Left lobe of liver (tissue), 2 donors: ENCODE measurements at regions not wholly inside any gene's neighbourhood (a gene's known extent, or its start where the extent isn't known, plus 50 kb on each side); places are given as distances from the start of the nearest gene placed in this dataset.

Experiments used
- ATAC-seq: fragments of 200-7000 bp; cut with Tn5 transposase; one replicate; pipeline ENCODE4 v1.9.1; 2020; ENCODE audit warnings: mild to moderate bottlenecking, moderate library complexity
- DNase-seq: peaks from one replicate; pipeline ENCODE4 v3.0.0-alpha.2; 2020; ENCODE audit warnings: low spot score
- donor health status: DM: no; HTN: no; CAD: no; lungs with moderate emphysema.
- donor health status: DM: no; HTN: yes; CAD: no.

DNA sequence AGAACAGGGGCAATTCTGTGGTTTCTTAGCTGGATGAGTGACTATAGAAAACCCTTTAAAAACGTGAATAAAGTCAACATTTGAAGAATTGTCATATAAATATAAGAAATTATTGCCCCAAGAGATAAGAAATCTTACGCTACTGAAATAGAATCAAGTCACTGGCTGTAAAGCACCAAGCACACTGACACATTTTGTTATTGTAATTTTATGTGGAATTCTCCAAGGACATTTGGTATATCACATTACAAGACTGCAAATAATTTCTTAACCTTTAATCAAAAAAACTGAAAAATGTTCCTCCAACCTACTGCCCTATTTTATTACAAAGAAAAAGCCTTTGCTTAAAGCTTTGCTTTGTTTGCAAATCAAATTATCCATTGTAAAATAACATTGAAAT lies 383.3 kb downstream of the IPMK start:
- DNase-seq (no peak), ATAC-seq (no peak)

DNA sequence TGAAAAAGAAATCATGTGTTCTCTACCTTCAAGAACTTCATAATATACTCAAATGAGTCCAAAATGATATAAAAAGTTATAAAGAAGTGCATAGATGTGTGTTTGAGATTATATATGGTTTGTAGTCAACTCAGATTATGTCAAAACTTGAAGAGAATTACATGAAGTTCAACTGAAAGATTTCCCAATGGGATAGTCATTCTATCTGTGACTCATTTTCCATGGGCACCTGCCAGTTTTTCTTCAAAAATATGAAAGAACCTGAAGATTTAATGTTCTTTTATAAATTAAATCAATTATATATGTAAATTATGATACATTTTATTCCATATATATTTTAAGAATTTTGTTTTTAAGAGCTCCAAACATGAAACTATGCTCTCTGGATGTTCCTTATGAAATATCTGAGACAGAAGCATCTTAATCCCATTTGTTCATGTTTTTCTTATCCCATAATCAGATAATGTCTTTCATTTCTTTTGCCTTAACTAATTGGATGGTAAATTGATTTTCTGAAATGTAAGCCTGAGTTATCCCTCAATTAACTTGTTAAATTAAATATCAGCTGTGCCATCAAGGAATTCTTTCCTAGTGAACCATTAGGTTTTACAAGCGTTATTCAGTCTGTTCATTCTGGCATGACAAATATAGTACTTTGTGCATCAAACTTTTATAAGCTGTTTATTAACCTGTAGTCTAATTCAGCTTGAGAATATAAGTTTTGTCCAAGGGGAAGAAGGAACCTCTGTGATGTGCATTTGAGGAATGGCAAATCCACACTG lies 387.1 kb downstream of the IPMK start:
- no peak for ATAC-seq
- DNase-seq: no peak

DNA sequence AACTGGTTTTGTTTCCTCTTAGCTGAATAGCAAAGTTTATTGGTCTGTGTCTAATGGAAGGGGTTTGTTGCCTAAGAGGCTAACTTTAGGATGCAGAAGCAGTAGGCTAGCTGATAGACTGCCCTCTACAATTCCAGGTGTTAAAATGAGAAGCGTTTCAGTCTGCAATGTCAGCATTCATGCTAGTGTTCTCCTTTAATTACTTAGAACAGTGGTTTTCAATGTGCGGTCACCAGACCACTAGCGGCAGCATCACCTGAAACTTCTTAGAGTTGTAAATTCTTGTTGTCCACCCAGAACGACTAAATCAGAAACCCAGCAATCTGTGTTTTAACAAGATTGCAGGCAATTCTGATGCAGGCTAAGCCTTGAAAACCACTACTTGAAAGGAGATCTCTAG lies 392.9 kb downstream of the IPMK start:
- DNase-seq (no peak), ATAC-seq (no peak)

DNA sequence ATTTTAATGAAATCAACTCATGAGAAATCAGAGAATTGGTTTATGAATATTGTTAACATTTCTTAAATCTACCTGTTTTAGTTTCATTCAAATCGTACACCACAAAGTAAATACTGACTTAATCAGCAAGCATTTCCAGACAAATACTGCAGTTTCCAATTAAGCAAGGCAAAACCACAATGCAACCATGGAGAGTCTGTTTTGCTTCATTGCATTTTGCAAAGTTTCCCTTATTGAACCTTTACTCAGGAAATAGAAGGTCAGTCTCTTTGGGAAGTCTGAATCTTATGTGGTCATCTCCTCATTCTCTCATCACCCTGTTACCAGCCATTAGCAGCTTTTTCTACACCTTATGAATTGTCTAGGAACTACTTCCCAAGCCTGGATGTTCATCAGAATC lies 400.5 kb downstream of the IPMK start:
- no peak for ATAC-seq

DNA sequence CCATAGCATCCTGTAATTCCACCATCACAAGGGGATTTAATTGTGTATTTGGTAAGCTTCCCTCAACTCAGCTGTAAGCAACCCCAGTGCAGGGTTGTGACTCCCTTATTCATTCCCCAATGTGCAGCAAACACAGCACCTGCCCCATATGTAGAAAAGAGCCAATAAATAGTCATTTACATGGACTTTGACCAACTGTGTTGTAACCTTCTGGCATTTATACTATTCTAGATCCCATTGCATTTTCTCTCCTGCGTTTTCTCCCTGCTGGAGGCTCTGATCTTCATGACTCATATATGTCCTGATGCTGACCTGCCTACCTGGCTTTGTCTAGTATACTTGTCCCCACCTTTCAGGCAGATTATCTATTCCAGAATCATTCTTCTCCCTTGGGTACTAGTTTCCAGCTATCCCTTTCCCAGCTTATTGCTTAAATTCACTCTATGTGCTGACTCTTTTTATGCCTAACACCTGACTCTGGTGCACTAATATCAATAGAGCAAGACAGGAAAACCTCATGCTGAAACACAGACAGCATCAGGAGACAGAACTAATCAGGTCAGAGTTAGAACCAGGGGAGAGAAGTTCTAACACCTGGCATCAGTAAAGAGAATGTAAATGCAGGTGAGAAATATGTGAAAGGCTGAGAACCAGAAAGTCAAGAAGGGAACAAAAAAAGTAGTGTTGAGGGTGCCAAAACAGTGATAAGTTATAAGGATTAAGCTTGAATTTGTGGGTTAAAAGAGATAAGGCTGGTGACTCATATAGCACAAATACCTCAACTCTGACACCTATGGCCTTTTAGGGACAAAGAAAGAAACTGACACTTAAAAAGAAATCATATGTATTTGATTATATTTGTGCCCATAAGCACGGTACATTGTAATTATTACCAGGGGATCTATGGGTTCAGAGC lies 402.7 kb downstream of the IPMK start:
- DNase-seq (peak; percentile 46), ATAC-seq (peak; percentile 98)

More for the DNA sequence above, 400.5 kb downstream of the IPMK start:
- no peak for DNase-seq

DNA sequence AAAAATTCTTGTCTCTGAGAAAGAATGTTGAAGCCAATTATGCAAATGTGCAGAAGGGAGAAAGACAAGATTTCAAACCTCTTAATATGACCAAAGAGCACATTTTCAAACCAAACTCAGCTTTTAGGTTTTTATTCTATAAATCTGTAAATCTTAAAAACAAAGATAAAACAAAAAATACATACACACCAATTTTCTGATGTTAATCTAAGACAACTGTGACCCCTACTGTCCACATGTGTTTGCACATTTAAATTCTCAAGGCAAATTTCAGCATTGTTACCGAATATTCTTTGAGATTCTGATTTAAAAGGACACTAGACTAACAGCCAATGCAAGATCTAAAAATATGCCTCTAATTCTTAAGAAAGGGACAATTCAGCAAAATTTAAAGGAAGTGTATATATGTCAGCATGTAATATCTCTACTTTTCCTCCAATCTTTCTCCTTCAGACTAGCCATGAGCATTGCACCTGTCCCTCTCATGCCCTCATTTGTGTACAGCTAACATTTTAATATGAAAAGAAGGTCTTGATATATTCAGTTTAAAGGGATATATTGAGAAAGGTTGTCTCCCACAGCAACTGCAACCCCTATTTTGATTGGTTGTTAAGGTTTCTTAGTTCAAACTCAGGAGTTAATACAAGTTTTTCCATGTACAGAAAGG lies 417.9 kb downstream of the IPMK start:
- DNase-seq (no peak), ATAC-seq (peak; percentile 78)

DNA sequence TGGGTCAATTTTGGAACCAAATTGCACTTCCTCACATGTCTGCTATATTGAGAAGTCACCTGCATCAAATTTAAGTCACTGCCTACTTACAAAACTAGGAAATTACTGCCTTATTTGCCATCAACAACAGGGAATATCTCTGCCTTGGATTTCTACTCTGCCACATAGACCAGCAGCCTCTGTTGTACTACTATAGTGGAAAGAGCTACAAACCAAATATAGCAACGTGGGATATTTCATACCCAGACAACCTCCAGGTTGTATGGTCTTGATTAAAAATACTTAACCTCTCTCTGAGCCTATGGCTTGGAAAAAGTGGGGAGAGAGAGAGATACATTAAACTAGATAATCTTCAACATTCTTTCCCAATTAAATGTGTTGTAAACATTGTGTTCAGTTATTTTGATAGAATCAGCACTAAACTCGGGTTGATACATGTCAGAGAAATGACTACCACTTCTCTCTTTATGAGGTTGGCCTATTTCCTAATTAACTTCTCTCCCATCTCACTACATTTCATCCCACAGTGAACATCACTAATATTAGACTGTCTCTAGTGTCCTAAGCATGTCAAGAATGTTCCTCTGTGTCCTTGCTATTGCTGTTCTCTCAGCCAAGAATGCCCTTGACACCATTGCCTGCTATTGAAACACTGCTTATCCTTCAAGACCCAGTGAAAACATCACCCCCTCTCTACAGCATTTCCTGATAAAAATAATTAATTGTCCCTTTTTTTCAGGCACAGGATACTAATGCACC lies 421.2 kb downstream of the IPMK start:
- DNase-seq: no peak
- ATAC-seq: no peak

DNA sequence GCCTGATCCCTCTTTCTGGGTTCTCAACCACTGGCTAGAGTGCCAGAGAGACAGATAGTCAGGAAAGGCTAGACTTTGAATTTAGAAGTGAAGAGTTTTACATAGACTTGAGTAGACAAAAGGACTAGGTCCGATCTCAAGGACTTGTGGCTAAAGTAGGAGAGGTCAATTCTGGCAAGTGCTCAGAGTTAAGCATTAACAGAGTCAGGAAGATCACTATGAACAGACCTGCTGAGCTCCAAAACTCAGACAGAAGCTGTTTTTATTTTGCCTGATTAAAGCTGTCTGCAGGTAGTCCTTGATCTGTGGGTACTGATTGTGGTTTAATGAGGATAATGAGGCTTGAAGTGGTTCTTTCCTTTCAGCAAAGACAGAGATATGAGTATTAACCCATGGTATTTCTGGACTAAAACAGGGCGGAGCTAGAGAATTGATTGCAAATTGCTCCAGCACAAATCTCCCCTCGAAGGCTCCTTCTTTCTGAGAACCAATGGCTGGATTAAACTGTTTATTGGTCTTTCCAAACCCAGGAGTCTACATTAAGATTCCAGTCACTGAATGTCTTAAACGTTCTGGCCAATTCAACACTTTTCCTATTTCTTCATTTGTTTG lies 423.2 kb downstream of the IPMK start:
- DNase-seq: no peak
- peak; percentile 99 for ATAC-seq

DNA sequence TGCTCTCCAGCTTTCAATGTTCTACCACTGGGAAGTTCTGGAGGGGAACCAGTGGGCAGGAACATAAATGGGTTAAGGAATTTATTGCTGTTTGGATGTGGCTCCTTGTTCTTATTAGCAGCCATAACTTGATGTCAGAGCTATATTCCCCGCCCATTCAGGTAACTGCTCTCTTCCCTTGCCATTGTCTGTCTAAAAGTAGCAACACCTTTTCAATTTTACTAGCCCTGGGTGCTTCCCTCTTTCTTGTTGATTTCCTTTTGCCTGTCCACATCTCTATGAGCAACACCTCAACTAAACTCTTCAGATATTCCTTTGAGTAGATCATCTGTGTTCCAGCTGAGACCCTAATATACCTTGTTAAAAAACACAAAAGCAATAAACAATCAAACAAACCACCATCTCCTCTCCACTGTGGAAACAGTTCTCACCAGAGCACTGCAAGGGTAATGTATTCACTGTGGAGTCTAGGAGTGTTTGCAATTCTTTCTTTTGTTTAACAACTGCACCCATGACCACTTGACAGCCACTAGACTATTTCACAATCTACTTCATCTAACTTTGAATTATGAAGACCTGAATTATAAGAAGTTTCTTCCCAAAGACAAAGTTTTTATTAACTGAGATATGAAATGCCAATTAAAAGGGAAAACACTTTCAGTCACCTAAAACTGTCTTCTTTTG lies 436.7 kb downstream of the IPMK start:
- no peak for ATAC-seq
- DNase-seq: no peak

DNA sequence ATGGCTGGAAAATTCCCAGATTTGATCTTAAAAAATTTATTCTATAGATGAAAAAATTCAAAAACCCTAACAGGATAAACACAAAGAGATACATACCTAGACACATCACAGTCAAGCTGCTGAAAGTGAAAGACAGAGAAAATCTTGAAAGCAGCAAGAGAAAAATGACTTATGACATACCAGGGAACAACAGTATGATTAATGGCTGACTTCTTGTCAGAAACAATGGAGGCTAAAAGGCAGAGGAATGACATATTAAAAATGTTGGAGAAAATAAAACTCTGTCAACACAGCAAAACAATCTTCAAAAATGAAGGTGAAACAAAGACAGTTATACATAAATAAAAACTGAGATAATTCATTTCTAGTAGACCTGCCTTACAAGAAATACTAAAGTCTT lies 442.7 kb downstream of the IPMK start:
- DNase-seq: no peak
- no peak for ATAC-seq

DNA sequence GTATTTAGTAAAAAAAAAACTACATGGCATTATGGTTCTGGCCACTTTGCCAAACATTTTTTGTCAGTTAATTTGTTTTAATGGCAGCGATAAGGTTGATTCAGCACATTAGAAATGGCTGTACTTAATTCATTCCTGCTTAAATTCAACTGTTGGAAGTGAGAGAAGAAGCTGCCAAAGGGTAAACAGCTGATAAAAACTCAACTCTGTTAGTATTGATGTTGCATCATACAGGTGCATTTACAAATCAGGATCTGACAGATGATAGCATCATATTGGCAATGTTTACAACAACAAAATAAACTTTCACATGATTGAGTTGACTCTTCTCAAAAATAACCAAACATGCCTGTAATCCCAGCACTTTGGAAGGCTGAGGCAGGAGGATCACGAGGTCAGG lies 444.3 kb downstream of the IPMK start:
- ATAC-seq (peak; percentile 87), DNase-seq (no peak)

DNA sequence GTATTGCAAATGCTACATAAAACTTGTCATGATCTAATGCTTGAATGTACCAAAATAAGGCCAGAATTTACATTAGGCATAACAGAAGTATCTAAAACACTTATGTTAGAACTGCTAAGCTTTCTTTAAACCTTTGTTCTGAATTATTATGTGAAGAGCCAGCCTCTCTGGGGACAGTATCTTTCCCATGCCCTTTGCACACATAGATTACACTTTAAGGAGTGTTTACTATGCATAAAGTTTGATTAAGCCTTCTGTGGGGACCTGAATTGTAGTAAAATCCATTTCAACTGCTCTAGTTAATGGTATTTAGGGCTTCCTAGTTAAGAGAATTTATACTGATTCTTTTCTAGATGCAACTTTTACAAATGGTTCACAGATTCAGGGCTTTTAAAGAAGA lies 444.7 kb downstream of the IPMK start:
- DNase-seq: no peak
- ATAC-seq: peak; percentile 47

DNA sequence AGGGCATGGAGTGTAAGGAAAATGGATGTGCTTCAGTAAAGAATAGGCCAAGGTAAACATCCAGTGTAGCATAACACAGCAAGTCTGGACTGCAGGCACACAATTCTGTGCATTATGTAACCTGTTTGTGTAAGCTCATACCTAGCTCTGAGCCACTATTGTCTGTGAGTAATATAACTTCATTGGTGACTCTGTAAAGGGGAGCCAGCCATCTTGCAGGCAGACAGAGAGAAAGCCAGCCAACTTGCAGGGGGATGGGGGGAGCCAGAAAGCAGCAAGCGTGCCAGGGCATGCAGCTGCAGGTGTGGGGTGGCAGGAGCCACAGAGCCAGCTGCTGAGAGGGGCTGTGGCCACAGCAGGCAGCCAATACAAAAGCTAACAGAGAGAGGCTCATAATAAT lies 449.2 kb downstream of the IPMK start:
- ATAC-seq (no peak), DNase-seq (no peak)

DNA sequence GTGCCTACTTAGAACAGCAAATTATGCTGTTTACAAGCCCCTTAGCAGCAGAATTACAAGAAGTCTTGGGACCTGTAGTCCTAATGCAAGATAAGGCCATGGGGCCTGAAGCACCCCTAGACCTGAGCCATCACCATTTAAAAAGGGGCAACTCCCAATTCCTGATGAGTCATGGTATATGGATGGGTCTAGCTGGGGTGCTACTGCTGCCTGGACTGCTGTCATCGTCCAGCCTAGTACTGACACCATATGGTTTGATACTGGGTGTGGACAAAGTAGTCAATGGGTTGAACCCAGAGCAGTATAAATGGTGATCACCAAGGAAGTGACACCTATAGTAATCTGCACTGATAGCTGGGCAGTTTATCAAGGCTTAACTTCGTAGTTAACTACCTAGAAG lies 450.0 kb downstream of the IPMK start:
- DNase-seq: no peak
- no peak for ATAC-seq

DNA sequence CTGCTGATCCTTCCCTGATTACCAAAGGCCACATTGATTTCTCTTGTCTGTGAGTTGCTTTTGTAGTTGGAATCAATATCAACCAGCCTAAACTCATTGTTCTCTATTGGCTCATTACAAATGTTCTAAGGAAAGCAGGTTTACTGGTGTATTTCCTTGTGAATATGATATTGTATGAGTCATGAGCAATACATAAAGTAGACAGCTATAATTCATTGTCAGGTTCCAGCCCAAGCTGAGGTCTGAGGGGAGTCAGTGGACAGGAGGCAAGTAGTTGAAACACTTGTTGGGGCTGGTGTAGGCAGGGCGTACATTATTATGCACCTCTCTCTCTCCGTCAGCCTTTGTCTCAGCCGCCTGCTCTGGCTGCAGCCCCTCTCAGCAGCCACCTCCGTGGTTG lies 451.7 kb downstream of the IPMK start:
- ATAC-seq (no peak), DNase-seq (no peak)

DNA sequence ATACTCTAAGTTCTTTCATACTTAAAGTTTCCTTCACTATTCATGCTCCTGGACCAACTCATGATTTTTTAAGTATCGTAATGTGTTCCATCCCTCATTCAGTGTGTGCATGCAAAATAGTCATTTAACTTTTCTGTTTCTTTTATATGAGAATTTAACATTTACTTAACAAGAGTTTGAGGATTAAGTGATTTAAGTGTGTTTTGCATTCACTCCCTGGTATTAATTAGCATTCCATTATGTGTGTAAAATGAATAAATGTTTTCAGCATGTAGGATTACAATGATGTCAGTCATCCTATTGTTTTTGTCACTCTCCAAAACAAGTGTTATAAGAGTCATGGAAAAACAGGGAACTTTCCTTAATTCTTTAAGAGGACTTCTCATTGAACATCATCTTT lies 457.7 kb downstream of the IPMK start:
- no peak for ATAC-seq
- DNase-seq: no peak

DNA sequence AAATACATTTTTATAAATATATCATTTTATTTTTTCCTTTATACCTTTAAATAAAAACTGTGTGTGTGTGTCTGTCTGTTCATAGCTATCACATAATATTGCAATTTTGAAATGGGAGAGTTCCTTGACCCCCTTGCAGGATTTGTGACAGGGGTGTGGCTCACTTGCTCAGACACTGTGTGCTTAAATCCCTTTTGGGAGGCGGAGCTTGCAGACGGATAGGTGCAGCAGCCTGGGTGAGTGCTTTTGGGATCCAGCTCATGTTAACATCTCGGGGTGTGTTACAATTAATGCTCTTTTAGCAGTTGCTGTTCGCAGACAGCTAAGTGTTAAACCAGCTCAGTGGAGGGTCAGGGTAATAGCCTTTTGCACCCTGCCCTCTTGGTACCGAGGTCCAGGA lies 459.8 kb downstream of the IPMK start:
- no peak for DNase-seq
- ATAC-seq: no peak

DNA sequence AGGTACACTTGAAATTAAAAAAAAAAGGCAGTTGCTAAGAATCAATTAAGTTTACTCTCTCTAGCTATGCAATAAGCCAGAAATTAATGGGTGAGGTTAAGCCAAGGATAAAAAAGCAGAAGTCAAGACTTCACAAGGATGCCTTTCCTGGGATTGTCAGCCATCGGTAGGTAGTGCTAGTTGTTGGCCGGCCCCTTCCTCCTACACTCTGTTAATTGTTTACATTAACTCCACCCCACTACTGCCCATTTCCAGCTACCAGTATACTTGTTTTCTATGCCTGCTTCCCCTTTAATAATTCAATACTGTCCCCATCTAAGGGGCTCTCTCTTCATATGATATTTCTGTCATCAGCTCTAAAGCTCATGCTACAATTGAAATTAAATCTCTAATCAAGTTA lies 461.0 kb downstream of the IPMK start:
- DNase-seq (no peak), ATAC-seq (no peak)

DNA sequence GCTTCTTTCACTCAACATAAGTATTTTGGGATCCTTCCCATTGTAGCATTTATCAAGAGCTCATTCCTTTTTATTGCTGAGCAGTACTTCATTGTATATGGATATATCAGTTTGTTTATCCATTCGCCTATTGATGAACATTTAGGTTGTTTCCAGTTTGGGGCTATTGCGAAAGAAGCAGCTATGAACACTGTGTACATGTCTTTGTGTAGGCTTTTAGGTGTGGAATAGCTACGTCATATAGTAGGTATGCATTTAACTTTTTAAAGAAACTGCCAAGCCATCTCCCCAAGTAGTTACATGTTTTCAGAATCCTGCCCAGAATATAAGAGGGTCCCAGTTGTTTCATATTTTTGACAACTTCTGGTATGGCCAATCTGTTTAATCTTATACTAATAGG lies 468.1 kb downstream of the IPMK start:
- DNase-seq (no peak), ATAC-seq (no peak)

DNA sequence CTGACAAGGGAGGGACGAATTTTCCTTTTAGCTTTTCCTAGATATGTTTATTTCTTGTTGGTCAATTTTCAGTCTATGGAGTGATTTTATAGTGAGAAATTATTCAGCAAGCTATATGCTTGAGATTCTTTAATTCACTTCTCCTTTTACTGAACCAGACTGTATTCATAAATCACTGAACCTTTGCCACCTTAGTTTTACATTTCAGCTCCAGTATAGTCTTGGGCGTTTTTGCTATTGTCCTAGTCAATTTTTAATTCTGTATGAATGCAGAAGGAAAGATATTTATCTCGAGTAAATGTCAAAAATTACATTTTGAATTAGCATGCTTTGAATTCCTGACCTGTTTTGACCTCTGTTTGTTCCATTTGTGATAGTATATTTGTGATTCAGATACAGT lies 468.9 kb downstream of the IPMK start:
- ATAC-seq: no peak
- no peak for DNase-seq
